ENCODE measurements at regions not wholly inside any gene's neighbourhood (a gene's known extent, or its start where the extent isn't known, plus 50 kb on each side); places are given as distances from the start of the nearest gene placed in this dataset.

DNA sequence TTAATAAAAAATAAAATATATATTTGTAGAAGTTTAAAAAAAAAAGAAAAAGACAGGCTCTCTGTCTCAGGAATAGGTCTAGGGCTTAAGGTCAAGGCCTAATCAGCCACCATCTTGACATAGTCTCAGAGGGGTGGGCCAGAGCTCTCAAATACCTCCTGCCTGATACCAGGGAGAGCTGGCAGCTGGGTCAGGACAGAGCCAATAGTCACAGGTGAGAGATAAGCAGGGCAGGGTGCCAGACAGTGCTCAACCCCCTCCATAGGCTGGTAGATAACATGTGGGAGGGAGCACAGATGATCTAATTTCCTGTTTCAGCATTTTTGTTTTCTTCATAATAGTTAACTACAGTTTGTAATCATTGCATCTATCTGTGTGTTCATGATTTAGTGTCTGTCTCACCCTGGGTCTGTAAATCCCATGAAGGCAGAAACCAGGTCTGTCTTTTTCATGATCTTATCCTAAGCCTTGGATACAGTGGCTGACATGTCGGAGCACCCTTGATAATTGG, 152.0 kb upstream of the GRIK3 start:
- TF ChIP-seq POLR2AphosphoS5 (IDR thresholded peaks at IDR 0.05; ENCODE audit: low read depth, low read length) (no peak), TAF1 (IDR thresholded peaks at IDR 0.05; ENCODE audit: borderline replicate concordance, low read depth, low read length) (no peak), TEAD4 (IDR thresholded peaks at IDR 0.05; ENCODE audit: borderline replicate concordance, insufficient read depth) (no peak), SIN3A (IDR thresholded peaks at IDR 0.05; ENCODE audit: borderline replicate concordance, low read depth, low read length) (no peak), RAD21 (IDR thresholded peaks at IDR 0.05; ENCODE audit: low read length) (no peak), FOXM1 (IDR thresholded peaks at IDR 0.05; ENCODE audit: low read depth) (no peak), MXI1 (IDR thresholded peaks at IDR 0.05; ENCODE audit: low read depth, low read length) (no peak), REST (IDR thresholded peaks at IDR 0.05; ENCODE audit: low read depth, low read length) (no peak), GATA2 (CRISPR knock-in tag; IDR thresholded peaks at IDR 0.05) (peak; percentile 76), MAX (IDR thresholded peaks at IDR 0.05; ENCODE audit: low read depth) (no peak), RFX5 (IDR thresholded peaks at IDR 0.05; ENCODE audit: low read length) (no peak), RXRA (IDR thresholded peaks at IDR 0.05; ENCODE audit: borderline replicate concordance, low read depth) (no peak)
- TF ChIP-seq, protein P1, sequence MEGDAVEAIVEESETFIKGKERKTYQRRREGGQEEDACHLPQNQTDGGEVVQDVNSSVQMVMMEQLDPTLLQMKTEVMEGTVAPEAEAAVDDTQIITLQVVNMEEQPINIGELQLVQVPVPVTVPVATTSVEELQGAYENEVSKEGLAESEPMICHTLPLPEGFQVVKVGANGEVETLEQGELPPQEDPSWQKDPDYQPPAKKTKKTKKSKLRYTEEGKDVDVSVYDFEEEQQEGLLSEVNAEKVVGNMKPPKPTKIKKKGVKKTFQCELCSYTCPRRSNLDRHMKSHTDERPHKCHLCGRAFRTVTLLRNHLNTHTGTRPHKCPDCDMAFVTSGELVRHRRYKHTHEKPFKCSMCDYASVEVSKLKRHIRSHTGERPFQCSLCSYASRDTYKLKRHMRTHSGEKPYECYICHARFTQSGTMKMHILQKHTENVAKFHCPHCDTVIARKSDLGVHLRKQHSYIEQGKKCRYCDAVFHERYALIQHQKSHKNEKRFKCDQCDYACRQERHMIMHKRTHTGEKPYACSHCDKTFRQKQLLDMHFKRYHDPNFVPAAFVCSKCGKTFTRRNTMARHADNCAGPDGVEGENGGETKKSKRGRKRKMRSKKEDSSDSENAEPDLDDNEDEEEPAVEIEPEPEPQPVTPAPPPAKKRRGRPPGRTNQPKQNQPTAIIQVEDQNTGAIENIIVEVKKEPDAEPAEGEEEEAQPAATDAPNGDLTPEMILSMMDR (IDR thresholded peaks at IDR 0.05): no peak
- TF ChIP-seq, protein P2, sequence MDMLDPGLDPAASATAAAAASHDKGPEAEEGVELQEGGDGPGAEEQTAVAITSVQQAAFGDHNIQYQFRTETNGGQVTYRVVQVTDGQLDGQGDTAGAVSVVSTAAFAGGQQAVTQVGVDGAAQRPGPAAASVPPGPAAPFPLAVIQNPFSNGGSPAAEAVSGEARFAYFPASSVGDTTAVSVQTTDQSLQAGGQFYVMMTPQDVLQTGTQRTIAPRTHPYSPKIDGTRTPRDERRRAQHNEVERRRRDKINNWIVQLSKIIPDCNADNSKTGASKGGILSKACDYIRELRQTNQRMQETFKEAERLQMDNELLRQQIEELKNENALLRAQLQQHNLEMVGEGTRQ (IDR thresholded peaks at IDR 0.05; ENCODE audit: borderline replicate concordance, low read depth, low read length): no peak

All from SK-N-SH (cell line).